Epithelial cell of proximal tubule (primary cell): ENCODE measurements at regions not wholly inside any gene's neighbourhood (a gene's known extent, or its start where the extent isn't known, plus 50 kb on each side); places are given as distances from the start of the nearest gene placed in this dataset.
"Not testable (repeated sequence)": the region's sequence is repeated elsewhere in the genome, so short reads cannot be mapped to it uniquely, and the experiment has no call there.

Experiments used
- DNase-seq: peaks from one replicate; pipeline ENCODE4 v3.0.0-alpha.2; 2011; ENCODE audit warnings: low read depth
- H3K4me3 ChIP-seq: 2 replicates; pipeline ENCODE4 v1.5.1; 2011; ENCODE audit warnings: low read depth, mild to moderate bottlenecking, low read length
- TF ChIP-seq, protein P1 (sequence below): conservative IDR thresholded peaks from 2 replicates; pipeline ENCODE4 v1.5.1; 2012; ENCODE audit warnings: low read depth, mild to moderate bottlenecking, low read length

DNA sequence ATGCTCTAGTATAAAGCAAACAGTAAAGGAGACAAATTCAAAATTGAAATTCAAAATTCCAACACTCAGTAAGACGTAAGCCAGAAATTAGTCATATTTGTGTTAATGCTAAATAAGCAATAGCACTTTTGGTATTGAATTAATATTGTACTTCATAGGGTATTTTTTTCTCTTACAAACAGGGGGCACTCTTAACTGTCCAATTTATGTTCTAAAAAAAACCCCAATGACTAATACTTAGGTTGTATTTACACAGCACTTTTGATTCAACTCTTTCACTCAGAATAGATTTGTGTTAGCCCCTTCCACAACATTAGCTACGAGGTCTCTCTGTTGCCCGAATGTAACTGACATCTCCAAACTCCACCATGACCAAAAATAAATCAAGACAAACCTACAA is 284.9 kb upstream of the COBL start:
- no peak overlapping the region for H3K4me3 ChIP-seq
- DNase-seq: no peak
- TF ChIP-seq, protein P1, sequence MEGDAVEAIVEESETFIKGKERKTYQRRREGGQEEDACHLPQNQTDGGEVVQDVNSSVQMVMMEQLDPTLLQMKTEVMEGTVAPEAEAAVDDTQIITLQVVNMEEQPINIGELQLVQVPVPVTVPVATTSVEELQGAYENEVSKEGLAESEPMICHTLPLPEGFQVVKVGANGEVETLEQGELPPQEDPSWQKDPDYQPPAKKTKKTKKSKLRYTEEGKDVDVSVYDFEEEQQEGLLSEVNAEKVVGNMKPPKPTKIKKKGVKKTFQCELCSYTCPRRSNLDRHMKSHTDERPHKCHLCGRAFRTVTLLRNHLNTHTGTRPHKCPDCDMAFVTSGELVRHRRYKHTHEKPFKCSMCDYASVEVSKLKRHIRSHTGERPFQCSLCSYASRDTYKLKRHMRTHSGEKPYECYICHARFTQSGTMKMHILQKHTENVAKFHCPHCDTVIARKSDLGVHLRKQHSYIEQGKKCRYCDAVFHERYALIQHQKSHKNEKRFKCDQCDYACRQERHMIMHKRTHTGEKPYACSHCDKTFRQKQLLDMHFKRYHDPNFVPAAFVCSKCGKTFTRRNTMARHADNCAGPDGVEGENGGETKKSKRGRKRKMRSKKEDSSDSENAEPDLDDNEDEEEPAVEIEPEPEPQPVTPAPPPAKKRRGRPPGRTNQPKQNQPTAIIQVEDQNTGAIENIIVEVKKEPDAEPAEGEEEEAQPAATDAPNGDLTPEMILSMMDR: no peak

DNA sequence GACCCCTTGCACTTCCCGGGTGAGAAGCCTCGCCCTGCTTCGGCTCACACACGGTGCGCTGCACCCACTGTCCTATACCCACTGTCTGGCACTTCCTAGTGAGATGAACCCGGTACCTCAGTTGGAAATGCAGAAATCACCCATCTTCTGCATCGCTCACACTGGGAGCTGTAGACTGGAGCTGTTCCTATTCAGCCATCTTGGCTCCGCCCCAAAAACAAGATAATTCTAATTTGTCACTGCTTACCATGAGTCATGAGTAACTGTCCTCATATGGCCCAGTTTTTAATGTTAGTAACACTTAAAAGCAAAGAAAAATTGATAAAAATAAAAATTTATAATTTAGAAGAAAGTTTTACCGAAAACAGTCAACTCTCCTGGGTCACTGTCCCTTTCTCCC is 283.3 kb upstream of the COBL start:
- not testable (repeated sequence) for DNase-seq, H3K4me3 ChIP-seq

DNA sequence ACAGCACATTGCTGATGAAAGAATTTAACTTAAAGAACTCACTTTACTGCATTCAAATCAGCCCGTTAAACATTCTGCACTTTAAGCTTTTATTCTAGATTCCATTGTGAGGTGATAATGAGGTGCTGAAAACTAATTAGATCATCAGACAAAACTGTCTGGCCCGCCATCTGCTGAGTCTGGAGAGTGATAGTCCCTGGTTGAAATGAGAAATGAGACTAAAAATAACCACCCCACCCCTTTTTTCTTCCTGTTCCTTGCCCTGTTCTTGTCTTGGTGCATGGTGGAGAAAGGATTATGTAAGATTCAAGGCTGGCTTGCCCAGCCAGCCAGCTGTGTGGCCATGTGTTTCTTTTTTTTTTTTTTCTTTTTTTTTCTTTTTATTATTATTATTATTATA is 277.0 kb upstream of the COBL start:
- no peak for DNase-seq
- no peak overlapping the region for H3K4me3 ChIP-seq
- TF ChIP-seq, protein P1: no peak

DNA sequence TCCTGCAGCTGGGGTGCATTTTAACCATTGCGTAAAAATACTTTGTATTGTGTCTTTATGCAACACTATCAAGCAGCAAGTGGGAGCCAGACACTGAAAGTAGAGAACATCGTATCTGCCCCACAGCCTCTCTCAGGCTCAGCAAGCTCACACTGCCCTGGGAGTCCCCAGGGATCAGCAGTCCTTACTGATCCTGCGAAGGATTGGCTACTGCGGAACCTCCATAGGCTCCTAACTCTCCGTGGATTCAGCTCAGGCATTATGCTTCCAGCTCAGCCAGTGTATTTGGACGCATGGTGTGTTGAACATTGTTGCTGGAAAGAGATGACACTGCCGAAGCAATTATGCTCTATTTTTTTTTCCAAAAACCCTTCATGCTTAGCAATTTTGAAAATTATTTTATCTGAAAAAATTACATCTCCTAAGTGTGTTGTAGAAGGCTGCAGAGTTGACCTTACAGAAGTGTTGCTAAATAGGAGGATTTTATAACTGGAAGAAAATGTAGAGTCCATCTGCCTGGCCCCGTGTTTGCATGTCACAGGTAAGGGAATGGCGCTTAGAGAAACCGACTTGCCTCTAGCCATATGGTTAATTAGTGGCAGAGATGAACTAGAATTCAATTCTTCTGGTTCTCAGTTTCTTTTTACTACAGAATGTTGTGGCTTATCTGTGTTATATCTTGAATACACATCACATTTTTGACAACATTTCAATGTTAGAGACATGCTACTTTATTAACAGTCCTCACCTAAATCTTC is 276.4 kb upstream of the COBL start:
- no peak for DNase-seq
- TF ChIP-seq, protein P1: no peak
- no peak overlapping the region for H3K4me3 ChIP-seq

DNA sequence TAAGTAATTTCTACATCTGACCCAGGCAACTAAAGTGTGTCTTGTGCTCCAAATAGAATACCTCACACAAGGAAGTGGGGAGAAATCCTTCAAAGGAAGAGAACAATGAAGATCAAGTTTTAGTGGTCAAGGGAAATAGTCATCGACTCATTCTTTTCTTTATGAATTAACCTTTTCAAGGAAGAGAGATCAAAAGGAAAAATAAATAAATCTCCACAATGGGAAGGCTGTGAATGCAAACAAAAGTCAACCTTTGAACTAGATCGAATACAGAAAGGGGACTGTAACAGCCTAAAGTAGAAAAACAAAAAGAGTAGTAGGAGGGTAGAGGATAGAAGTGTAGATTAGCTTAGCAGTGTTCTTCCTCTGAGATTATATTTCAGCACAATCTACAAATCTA is 274.6 kb upstream of the COBL start:
- no peak overlapping the region for H3K4me3 ChIP-seq
- DNase-seq: no peak
- TF ChIP-seq, protein P1: no peak

DNA sequence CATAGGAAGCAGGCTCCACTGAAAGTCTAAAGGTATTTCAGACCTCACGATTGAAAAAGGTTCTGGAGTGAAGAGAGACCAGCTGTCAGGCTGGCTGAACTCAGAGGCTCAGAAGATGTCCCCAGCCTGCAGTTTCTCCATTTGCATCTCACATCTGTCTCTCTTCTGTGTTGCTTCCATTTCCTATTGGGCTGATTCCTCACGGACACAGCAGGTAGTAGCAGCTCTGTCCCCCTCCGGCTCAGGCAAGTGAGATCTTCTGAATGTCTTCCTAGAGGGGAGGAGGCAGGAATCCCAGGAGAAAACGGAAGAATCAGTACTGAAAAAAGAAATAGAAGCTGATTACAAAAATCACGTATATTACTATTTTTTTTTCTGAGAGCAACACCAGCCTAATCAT is 274.1 kb upstream of the COBL start:
- no peak overlapping the region for H3K4me3 ChIP-seq
- TF ChIP-seq, protein P1: no peak
- no peak for DNase-seq

DNA sequence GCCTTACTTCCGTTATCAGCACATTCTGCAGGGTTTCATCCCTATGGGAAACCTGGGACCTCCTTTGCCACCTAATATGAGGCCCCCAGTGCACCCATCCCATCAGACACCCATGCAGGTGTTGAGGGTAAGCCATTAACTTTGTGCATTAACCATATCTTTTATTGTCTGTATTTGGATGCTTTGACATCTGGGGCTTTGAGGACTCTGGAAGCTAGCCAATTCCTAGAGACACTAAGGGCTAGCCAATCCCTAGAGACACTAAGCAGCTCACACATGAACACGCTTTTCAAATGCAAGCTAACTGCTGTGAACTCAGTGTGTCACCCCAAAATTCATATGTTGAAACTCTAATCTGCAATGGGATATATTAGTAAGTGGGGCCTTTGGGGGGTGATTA is 272.5 kb upstream of the COBL start:
- DNase-seq: no peak
- H3K4me3 ChIP-seq: no peak overlapping the region
- TF ChIP-seq, protein P1: no peak
